ENCODE measurements at regions not wholly inside any gene's neighbourhood (a gene's known extent, or its start where the extent isn't known, plus 50 kb on each side); places are given as distances from the start of the nearest gene placed in this dataset.

DNA sequence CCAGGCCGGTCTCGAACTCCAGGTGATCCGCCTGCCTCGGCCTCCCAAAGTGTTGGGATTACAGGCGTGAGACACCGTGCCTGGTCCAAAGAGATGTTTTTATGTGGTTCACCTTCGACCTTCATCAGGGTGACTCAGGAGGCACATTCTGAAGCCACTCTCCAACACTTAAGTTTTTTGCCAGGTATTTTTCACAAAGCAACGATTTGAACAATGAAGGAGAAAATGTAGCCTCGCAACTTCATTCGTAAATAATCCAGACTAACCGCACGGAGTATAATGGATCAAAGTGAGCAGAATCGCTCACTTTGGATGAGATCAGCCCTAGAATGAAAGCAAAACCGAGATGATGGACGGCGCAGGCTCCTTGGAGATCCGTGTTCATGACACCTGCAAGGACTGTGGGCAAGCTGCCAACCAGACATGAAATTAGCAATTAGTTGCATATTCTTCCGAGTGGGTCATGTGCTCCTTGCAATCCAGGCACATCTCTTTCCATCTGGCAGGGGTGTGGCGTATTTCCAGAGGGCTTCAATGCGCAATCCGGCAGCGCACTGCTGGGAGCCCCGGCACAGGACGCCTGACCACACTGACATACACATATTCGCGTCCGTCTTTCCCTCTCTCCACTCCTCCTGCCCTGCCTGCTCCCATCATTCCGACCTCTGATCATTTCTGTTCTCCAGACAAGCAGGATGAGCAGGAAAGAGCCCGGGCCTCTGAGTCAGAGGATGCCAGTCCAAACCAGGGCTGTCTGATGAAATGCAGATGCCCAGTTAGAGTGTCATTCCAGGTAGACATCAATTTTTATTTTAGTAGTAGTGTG, 148.4 kb downstream of the KLF6 start:
- TF ChIP-seq, protein P1, sequence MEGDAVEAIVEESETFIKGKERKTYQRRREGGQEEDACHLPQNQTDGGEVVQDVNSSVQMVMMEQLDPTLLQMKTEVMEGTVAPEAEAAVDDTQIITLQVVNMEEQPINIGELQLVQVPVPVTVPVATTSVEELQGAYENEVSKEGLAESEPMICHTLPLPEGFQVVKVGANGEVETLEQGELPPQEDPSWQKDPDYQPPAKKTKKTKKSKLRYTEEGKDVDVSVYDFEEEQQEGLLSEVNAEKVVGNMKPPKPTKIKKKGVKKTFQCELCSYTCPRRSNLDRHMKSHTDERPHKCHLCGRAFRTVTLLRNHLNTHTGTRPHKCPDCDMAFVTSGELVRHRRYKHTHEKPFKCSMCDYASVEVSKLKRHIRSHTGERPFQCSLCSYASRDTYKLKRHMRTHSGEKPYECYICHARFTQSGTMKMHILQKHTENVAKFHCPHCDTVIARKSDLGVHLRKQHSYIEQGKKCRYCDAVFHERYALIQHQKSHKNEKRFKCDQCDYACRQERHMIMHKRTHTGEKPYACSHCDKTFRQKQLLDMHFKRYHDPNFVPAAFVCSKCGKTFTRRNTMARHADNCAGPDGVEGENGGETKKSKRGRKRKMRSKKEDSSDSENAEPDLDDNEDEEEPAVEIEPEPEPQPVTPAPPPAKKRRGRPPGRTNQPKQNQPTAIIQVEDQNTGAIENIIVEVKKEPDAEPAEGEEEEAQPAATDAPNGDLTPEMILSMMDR (IDR thresholded peaks at IDR 0.05) = no peak
- no peak for TF ChIP-seq POLR2A (IDR thresholded peaks at IDR 0.05)
